RWPE2 (cell line): ENCODE measurements at regions not wholly inside any gene's neighbourhood (a gene's known extent, or its start where the extent isn't known, plus 50 kb on each side); places are given as distances from the start of the nearest gene placed in this dataset.

Experiments used
- ATAC-seq: fragments of 200-7000 bp; cut with Tn5 transposase; 3 replicates; pipeline ENCODE4 v1.9.1; 2021; ENCODE audit warnings: low read depth
- DNase-seq: peaks from one replicate; pipeline ENCODE4 v3.0.0-alpha.2; 2020; ENCODE audit warnings: low spot score
- H3K27ac ChIP-seq: fragments of 450-650 bp; 2 replicates; pipeline ENCODE4 v1.5.1; 2017; ENCODE audit warnings: mild to moderate bottlenecking; ENCODE audit not compliant: poor library complexity, severe bottlenecking
- H3K27me3 ChIP-seq: fragments of 250-450 bp; sonication (Bioruptor Pico); 2 replicates; pipeline ENCODE4 v1.5.1; 2021; ENCODE audit warnings: mild to moderate bottlenecking, moderate library complexity; ENCODE audit not compliant: insufficient read depth, poor library complexity, severe bottlenecking
- H3K36me3 ChIP-seq: fragments of 250-450 bp; sonication (Bioruptor Pico); 2 replicates; pipeline ENCODE4 v1.5.1; 2020; ENCODE audit warnings: low read depth, mild to moderate bottlenecking, moderate library complexity
- H3K4me1 ChIP-seq: fragments of 250-450 bp; sonication (Bioruptor Pico); 2 replicates; pipeline ENCODE4 v1.5.1; 2021; ENCODE audit warnings: mild to moderate bottlenecking, moderate library complexity; ENCODE audit not compliant: insufficient read depth, poor library complexity, severe bottlenecking
- H3K4me3 ChIP-seq: fragments of 250-450 bp; sonication (Bioruptor Pico); 2 replicates; pipeline ENCODE4 v1.5.1; 2021; ENCODE audit warnings: mild to moderate bottlenecking, moderate library complexity; ENCODE audit not compliant: severe bottlenecking
- H3K9me3 ChIP-seq: fragments of 250-450 bp; sonication (Bioruptor Pico); 2 replicates; pipeline ENCODE4 v1.5.1; 2021; ENCODE audit warnings: mild to moderate bottlenecking, moderate library complexity; ENCODE audit not compliant: severe bottlenecking
- CTCF ChIP-seq: fragments of 450-650 bp; IDR thresholded peaks from one replicate; pipeline ENCODE4 v1.5.1; 2017; ENCODE audit warnings: mild to moderate bottlenecking, moderate library complexity; ENCODE audit not compliant: poor library complexity, severe bottlenecking

GRCh38 chr9:118650417-118650816 is 718.8 kb downstream of the BRINP1 start:
- DNase-seq, result no peak
- H3K4me1 ChIP-seq, result peaks cover 36% of the 10 kb centered on the region
- TF ChIP-seq CTCF, result no peak
- H3K4me3 ChIP-seq, result no peak overlapping the region
- H3K27ac ChIP-seq, result peak overlapping the region; percentile 86
- no peaks in the 10 kb centered on the region for H3K27me3 ChIP-seq
- ATAC-seq, result no peak
- H3K9me3 ChIP-seq, result no peaks in the 10 kb centered on the region
- no peaks in the 10 kb centered on the region for H3K36me3 ChIP-seq

GRCh38 chr9:118651511-118651910 is 717.7 kb downstream of the BRINP1 start:
- Histone ChIP-seq H3K27ac (peak overlapping the region; percentile 86), H3K36me3 (no peaks in the 10 kb centered on the region), H3K9me3 (no peaks in the 10 kb centered on the region), H3K27me3 (no peaks in the 10 kb centered on the region), H3K4me1 (peaks cover 36% of the 10 kb centered on the region), H3K4me3 (no peak overlapping the region)
- ATAC-seq (peak; percentile 70), DNase-seq (no peak)
- no peak for TF ChIP-seq CTCF

GRCh38 chr9:118652258-118652657 is 717.0 kb downstream of the BRINP1 start:
- no peaks in the 10 kb centered on the region for H3K9me3 ChIP-seq
- H3K27ac ChIP-seq, result peak overlapping the region; percentile 86
- no peaks in the 10 kb centered on the region for H3K36me3 ChIP-seq
- no peak for TF ChIP-seq CTCF
- no peaks in the 10 kb centered on the region for H3K27me3 ChIP-seq
- ATAC-seq (peak; percentile 75), DNase-seq (no peak)
- H3K4me1 ChIP-seq, result peaks cover 36% of the 10 kb centered on the region
- no peak overlapping the region for H3K4me3 ChIP-seq

GRCh38 chr9:118652912-118653311 is 716.3 kb downstream of the BRINP1 start:
- ATAC-seq (peak; percentile 76), DNase-seq (no peak)
- H3K4me3 ChIP-seq, result no peak overlapping the region
- H3K9me3 ChIP-seq, result no peaks in the 10 kb centered on the region
- TF ChIP-seq CTCF, result no peak
- H3K27me3 ChIP-seq, result no peaks in the 10 kb centered on the region
- peak overlapping the region; percentile 86 for H3K27ac ChIP-seq
- peaks cover 36% of the 10 kb centered on the region for H3K4me1 ChIP-seq
- H3K36me3 ChIP-seq, result no peaks in the 10 kb centered on the region

- no peak for TF ChIP-seq CTCF
- Histone ChIP-seq H3K4me1 (no peaks in the 10 kb centered on the region), H3K9me3 (no peaks in the 10 kb centered on the region), H3K4me3 (no peak overlapping the region), H3K27ac (no peak overlapping the region), H3K27me3 (no peaks in the 10 kb centered on the region), H3K36me3 (no peaks in the 10 kb centered on the region)
- DNase-seq, result no peak
- no peak for ATAC-seq
Measured at GRCh38 chr9:118659011-118659410, 710.2 kb downstream of the BRINP1 start.
